ENCODE measurements at regions not wholly inside any gene's neighbourhood (a gene's known extent, or its start where the extent isn't known, plus 50 kb on each side); places are given as distances from the start of the nearest gene placed in this dataset.

DNA sequence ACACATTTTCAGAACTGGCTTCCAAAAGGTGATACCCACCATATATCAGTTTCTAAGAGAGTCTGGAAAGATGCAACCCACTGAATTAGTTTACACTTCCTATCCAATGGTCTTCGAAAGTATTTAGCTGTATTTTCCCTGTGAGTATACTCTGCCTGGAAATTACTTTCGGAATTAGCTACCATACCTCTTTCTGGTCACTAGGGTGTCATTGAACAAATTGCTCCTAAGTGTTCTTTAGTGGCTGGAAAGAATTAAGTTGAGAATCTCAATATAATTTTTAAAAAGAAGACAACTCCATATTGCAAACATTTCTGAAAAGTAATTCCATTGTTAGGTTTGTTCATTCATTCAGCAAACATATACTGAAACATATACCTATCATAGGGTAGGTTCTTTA is 283.1 kb upstream of the SSTR1 start:
- TF ChIP-seq, protein P1, sequence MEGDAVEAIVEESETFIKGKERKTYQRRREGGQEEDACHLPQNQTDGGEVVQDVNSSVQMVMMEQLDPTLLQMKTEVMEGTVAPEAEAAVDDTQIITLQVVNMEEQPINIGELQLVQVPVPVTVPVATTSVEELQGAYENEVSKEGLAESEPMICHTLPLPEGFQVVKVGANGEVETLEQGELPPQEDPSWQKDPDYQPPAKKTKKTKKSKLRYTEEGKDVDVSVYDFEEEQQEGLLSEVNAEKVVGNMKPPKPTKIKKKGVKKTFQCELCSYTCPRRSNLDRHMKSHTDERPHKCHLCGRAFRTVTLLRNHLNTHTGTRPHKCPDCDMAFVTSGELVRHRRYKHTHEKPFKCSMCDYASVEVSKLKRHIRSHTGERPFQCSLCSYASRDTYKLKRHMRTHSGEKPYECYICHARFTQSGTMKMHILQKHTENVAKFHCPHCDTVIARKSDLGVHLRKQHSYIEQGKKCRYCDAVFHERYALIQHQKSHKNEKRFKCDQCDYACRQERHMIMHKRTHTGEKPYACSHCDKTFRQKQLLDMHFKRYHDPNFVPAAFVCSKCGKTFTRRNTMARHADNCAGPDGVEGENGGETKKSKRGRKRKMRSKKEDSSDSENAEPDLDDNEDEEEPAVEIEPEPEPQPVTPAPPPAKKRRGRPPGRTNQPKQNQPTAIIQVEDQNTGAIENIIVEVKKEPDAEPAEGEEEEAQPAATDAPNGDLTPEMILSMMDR (IDR thresholded peaks at IDR 0.05; ENCODE audit: control insufficient read depth, insufficient read depth, low read depth, low read length, missing control alignments): no peak
- H3K4me3 ChIP-seq (ENCODE audit: control insufficient read depth, low read depth, low read length): no peak overlapping the region
- DNase-seq (ENCODE audit: low read depth): no peak

DNA sequence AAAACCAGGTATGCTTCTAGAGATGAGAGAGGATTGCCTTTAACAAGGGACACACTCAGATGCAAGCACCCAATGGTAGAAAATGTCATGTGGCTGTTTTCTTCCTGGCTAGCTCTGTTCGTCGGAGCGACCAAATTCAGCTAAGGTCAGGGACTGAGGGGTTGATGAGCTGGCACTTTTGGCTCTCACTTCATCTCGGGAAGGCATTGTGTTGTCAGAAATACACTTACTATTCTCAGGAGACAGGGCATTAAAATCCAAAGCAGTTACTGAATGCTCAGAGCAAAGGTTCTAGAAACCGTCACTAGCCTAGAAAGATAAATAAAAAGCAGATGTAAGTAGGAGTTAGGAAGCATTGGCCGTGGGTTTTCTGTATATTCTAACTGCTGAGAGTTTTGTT is 275.7 kb upstream of the SSTR1 start:
- TF ChIP-seq, protein P1 (IDR thresholded peaks at IDR 0.05; ENCODE audit: control insufficient read depth, insufficient read depth, low read depth, low read length, missing control alignments): no peak
- peak; percentile 35 for DNase-seq (ENCODE audit: low read depth)

DNA sequence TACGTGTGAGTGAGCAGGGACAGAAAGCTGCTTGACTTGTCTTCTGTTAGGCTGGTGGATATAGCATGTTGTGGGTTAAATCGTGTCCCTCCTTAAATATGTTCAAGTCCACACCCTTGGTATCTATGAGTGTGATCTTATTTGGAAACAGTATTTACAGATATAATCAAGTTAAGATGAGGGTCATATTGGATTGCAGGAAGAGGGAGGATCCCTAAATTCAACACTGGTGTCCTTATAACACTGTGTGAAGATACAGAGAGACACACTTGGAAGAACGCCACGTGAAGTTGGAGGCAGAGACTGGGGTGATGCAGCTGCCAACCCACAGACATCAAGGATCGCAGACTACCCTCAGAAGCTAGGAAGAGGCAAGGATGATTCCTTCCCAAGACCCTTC is 275.2 kb upstream of the SSTR1 start:
- no peak for DNase-seq (ENCODE audit: low read depth)
- TF ChIP-seq, protein P1 (IDR thresholded peaks at IDR 0.05; ENCODE audit: control insufficient read depth, insufficient read depth, low read depth, low read length, missing control alignments): no peak
- H3K4me3 ChIP-seq (ENCODE audit: control insufficient read depth, low read depth, low read length): no peak overlapping the region

More for the DNA sequence above, 275.7 kb upstream of the SSTR1 start:
- H3K4me3 ChIP-seq (ENCODE audit: control insufficient read depth, low read depth, low read length): no peak overlapping the region

DNA sequence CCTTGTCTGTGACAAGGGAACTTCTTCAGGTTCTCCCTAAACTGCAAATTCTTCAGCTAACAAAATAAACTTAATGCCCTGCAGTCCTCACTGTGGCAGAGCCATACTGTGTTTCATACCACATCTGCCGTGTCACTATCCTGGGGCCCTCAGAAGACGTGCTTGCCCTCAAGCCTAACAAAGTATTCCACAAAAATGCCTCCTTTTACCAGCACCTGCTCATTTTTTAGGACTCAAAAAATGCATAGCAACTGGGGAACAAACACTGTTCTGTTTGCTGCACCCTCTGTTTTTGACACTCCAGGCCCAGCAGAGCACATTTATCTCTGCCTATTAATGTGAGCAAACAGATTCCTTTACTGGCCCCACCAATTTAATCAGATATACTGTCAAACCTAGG is 270.7 kb upstream of the SSTR1 start:
- DNase-seq (ENCODE audit: low read depth): no peak
- H3K4me3 ChIP-seq (ENCODE audit: control insufficient read depth, low read depth, low read length): no peak overlapping the region
- TF ChIP-seq, protein P1 (IDR thresholded peaks at IDR 0.05; ENCODE audit: control insufficient read depth, insufficient read depth, low read depth, low read length, missing control alignments): no peak

DNA sequence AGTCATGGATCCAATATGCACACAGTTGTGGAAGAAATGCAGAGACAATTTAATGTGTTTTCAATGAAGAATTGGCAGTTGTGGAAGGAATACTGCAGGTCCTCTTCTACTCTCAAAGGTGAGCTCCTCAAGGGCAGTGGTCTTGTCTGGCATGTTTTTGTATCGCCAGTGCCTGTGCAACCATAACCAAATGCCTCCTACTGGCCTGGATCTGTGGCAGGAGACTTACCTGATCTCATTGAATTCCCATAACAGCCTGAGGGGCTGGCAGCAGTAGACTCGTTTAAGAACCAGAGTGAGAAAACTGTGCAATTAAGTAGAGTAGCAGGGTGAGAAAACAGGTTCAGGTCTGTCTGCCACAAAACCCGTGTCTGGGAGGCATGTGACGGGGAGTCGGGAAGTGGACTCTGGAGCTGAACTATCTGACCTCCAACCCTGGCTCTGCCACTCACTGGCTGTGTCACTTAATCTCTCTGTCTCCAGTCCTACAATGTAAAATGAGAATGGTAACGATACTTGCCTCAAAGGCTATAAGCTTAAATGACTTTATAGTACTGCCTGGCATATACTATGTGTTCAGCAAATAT is 268.2 kb upstream of the SSTR1 start:
- H3K4me3 ChIP-seq (ENCODE audit: control insufficient read depth, low read depth, low read length): no peak overlapping the region
- DNase-seq (ENCODE audit: low read depth): no peak
- TF ChIP-seq, protein P1 (IDR thresholded peaks at IDR 0.05; ENCODE audit: control insufficient read depth, insufficient read depth, low read depth, low read length, missing control alignments): no peak

DNA sequence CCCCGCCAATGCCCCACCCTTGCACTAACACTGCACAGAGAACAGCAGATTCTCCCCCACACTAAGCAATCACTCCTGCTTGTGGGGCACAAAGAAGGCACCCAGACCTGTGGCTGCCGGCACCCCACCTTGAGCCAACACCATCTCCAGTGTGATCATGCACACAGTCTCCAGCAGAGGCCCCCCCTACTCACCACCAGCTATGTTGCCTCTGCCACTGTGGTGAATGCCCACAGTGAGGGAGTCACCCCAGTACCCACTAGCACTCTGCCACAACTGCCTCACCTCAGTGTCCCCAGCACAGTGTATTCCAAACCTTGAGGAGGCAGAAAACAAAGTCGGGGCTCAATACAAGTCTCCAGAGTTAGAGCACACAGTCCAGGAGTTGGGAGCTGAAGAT is 261.7 kb upstream of the SSTR1 start:
- H3K4me3 ChIP-seq (ENCODE audit: control insufficient read depth, low read depth, low read length): no peak overlapping the region
- DNase-seq (ENCODE audit: low read depth): no peak
- TF ChIP-seq, protein P1 (IDR thresholded peaks at IDR 0.05; ENCODE audit: control insufficient read depth, insufficient read depth, low read depth, low read length, missing control alignments): no peak

DNA sequence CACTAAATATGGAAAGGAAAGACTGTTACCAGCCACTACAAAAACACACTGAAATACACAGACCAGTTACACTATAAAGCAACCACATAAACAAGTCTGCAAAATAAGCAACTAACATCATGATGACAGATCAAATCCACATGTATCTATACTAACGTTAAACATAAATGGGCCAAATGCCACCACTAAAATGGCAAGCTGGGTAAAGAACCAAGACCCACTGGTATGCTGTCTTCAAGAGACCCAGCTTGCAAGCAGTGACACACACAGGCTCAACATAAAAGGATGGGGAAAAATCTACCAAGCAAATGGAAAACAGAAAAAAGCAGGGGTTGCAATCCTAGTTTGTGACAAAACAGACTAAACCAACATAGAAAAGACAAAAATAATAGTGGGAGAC is 260.9 kb upstream of the SSTR1 start:
- TF ChIP-seq, protein P1 (IDR thresholded peaks at IDR 0.05; ENCODE audit: control insufficient read depth, insufficient read depth, low read depth, low read length, missing control alignments): no peak
- H3K4me3 ChIP-seq (ENCODE audit: control insufficient read depth, low read depth, low read length): no peak overlapping the region
- DNase-seq (ENCODE audit: low read depth): no peak
